GM23338 (cell line): ENCODE measurements at regions not wholly inside any gene's neighbourhood (a gene's known extent, or its start where the extent isn't known, plus 50 kb on each side); places are given as distances from the start of the nearest gene placed in this dataset.

Experiments used
- ATAC-seq: fragments of 200-7000 bp; cut with Tn5 transposase; 3 replicates; pipeline ENCODE4 v1.9.1; 2020
- DNase-seq: peaks from one replicate; pipeline ENCODE4 v3.0.0-alpha.2; 2015; ENCODE audit warnings: low spot score
- H2AFZ ChIP-seq: fragments of 200-600 bp; sonication (generic); 2 replicates; pipeline ENCODE4 v1.8.0; 2016; ENCODE audit warnings: antibody characterized with exemption, mild to moderate bottlenecking, moderate library complexity
- H3F3A ChIP-seq: fragments of 200-600 bp; sonication (generic); replicated peaks from 2 replicates; pipeline ENCODE4 v1.8.0; 2017; ENCODE audit warnings: antibody characterized with exemption, mixed run types, low read depth
- H3K27ac ChIP-seq: fragments of 200-600 bp; sonication (generic); 2 replicates; pipeline ENCODE4 v1.6.1; 2016; ENCODE audit warnings: low read depth
- H3K27me3 ChIP-seq: fragments of 200-600 bp; sonication (generic); 2 replicates; pipeline ENCODE4 v1.8.0; 2016; ENCODE audit warnings: mild to moderate bottlenecking, mixed run types, moderate library complexity; ENCODE audit not compliant: insufficient read depth
- H3K36me3 ChIP-seq: fragments of 200-600 bp; sonication (generic); 2 replicates; pipeline ENCODE4 v1.8.0; 2016; ENCODE audit warnings: mild to moderate bottlenecking; ENCODE audit not compliant: insufficient read depth
- H3K4me1 ChIP-seq: fragments of 200-600 bp; sonication (generic); 2 replicates; pipeline ENCODE4 v1.8.0; 2016; ENCODE audit warnings: mild to moderate bottlenecking, moderate library complexity; ENCODE audit not compliant: insufficient read depth
- H3K4me2 ChIP-seq: fragments of 200-600 bp; sonication (generic); 2 replicates; pipeline ENCODE4 v1.7.1; 2017; ENCODE audit warnings: mixed run types
- H3K4me3 ChIP-seq: fragments of 200-600 bp; sonication (generic); 2 replicates; pipeline ENCODE4 v1.6.1; 2016; ENCODE audit warnings: mixed run types
- H3K79me2 ChIP-seq: fragments of 200-600 bp; sonication (generic); replicated peaks from 2 replicates; pipeline ENCODE4 v1.8.0; 2017; ENCODE audit warnings: mild to moderate bottlenecking; ENCODE audit not compliant: insufficient read depth
- H3K9me2 ChIP-seq: fragments of 200-600 bp; sonication (generic); 2 replicates; pipeline ENCODE4 v1.8.0; 2017; ENCODE audit not compliant: insufficient read depth
- H4K20me1 ChIP-seq: fragments of 200-600 bp; sonication (generic); replicated peaks from 2 replicates; pipeline ENCODE4 v1.8.0; 2017; ENCODE audit warnings: mild to moderate bottlenecking; ENCODE audit not compliant: insufficient read depth
- H3K27ac Mint-ChIP-seq: 2 replicates; pipeline ENCODE4 v1.8.0; 2020; ENCODE audit warnings: inconsistent platforms, mild to moderate bottlenecking, moderate library complexity, mixed read lengths
- H3K27me3 Mint-ChIP-seq: 3 replicates; pipeline ENCODE4 v1.8.0; 2022; ENCODE audit warnings: low read depth, mild to moderate bottlenecking, moderate library complexity, mixed read lengths, inconsistent platforms; ENCODE audit not compliant: insufficient read depth, poor library complexity
- H3K36me3 Mint-ChIP-seq: 3 replicates; pipeline ENCODE4 v1.8.0; 2021; ENCODE audit warnings: low read depth, mild to moderate bottlenecking, inconsistent platforms, moderate library complexity, mixed read lengths
- H3K4me1 Mint-ChIP-seq: 3 replicates; pipeline ENCODE4 v1.8.0; 2020; ENCODE audit warnings: mild to moderate bottlenecking, inconsistent platforms, mixed read lengths
- H3K4me3 Mint-ChIP-seq: 3 replicates; pipeline ENCODE4 v1.8.0; 2021; ENCODE audit warnings: moderate library complexity, mild to moderate bottlenecking, inconsistent platforms, mixed read lengths
- H3K9me3 Mint-ChIP-seq: 3 replicates; pipeline ENCODE4 v1.8.0; 2020; ENCODE audit warnings: moderate library complexity, mild to moderate bottlenecking, inconsistent platforms, mixed read lengths
- EZH2 ChIP-seq: fragments of 200-600 bp; sonication (generic); IDR thresholded peaks from one replicate; pipeline ENCODE4 v1.8.0; 2017; ENCODE audit warnings: antibody characterized with exemption, mild to moderate bottlenecking, low read depth; ENCODE audit not compliant: unreplicated experiment
- EZH2phosphoT487 ChIP-seq: fragments of 200-600 bp; sonication (generic); IDR thresholded peaks from one replicate; pipeline ENCODE4 v1.8.1; 2018; ENCODE audit warnings: antibody characterized with exemption; ENCODE audit not compliant: unreplicated experiment
- JUNB ChIP-seq: IDR thresholded peaks from one replicate; pipeline ENCODE4 v1.6.1; 2016; ENCODE audit warnings: antibody characterized with exemption; ENCODE audit not compliant: unreplicated experiment
- POLR2AphosphoS5 ChIP-seq: IDR thresholded peaks from 2 replicates; pipeline ENCODE4 v1.6.1; 2016; ENCODE audit warnings: antibody characterized with exemption, low read depth
- REST ChIP-seq: IDR thresholded peaks from one replicate; pipeline ENCODE4 v1.6.1; 2018; ENCODE audit warnings: antibody characterized with exemption; ENCODE audit not compliant: unreplicated experiment
- ZNF114 ChIP-seq: fragments of 250-450 bp; sonication (Bioruptor Pico); IDR thresholded peaks from 2 replicates; pipeline ENCODE4 v1.5.0; 2020; ENCODE audit warnings: mild to moderate bottlenecking, moderate library complexity
- ZNF331 ChIP-seq: fragments of 250-450 bp; sonication (Bioruptor Pico); IDR thresholded peaks from 2 replicates; pipeline ENCODE4 v1.5.0; 2020; ENCODE audit warnings: low read depth, mild to moderate bottlenecking, moderate library complexity
- TF ChIP-seq, protein P1 (sequence below), 2 experiments: fragments of 200-600 bp in 1 of 2; sonication (generic) in 1 of 2; conservative IDR thresholded peaks; 2 replicates each; pipeline versions ENCODE4 v1.5.1 to v1.6.1; 2016 to 2017; ENCODE audit warnings: antibody characterized with exemption in 2 of 2, low read depth in 2 of 2, mild to moderate bottlenecking in 2 of 2, moderate library complexity in 1 of 2
- TF ChIP-seq, protein P2 (sequence below): IDR thresholded peaks from 2 replicates; pipeline ENCODE4 v1.6.1; 2016; ENCODE audit warnings: antibody characterized with exemption

GRCh38 chr2:193900292-193900691, 1705.6 kb upstream of the TMEFF2 start:
- no peak overlapping the region for H3K27ac ChIP-seq
- no peak for ATAC-seq
- Mint-ChIP-seq H3K4me3 (no peak overlapping the region), H3K27me3 (no peaks in the 10 kb centered on the region), H3K4me1 (no peaks in the 10 kb centered on the region), H3K27ac (no peak overlapping the region), H3K9me3 (peaks cover 5% of the 10 kb centered on the region; the same call in 1 of the 3 replicates), H3K36me3 (peaks cover 3% of the 10 kb centered on the region; the same call in 1 of the 3 replicates)
- TF ChIP-seq EZH2phosphoT487 (no peak), EZH2 (no peak), ZNF331 (no peak)
- TF ChIP-seq, protein P1, sequence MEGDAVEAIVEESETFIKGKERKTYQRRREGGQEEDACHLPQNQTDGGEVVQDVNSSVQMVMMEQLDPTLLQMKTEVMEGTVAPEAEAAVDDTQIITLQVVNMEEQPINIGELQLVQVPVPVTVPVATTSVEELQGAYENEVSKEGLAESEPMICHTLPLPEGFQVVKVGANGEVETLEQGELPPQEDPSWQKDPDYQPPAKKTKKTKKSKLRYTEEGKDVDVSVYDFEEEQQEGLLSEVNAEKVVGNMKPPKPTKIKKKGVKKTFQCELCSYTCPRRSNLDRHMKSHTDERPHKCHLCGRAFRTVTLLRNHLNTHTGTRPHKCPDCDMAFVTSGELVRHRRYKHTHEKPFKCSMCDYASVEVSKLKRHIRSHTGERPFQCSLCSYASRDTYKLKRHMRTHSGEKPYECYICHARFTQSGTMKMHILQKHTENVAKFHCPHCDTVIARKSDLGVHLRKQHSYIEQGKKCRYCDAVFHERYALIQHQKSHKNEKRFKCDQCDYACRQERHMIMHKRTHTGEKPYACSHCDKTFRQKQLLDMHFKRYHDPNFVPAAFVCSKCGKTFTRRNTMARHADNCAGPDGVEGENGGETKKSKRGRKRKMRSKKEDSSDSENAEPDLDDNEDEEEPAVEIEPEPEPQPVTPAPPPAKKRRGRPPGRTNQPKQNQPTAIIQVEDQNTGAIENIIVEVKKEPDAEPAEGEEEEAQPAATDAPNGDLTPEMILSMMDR (conservative IDR thresholded peaks at IDR 0.05; ENCODE audit: low read depth in 2 of 2) = no peak
- H3K79me2 ChIP-seq = no peaks in the 10 kb centered on the region
- no peaks in the 10 kb centered on the region for H3K4me1 ChIP-seq
- H3K27me3 ChIP-seq = no peaks in the 10 kb centered on the region
- DNase-seq = no peak
- H3K36me3 ChIP-seq = no peaks in the 10 kb centered on the region
- H3K4me3 ChIP-seq = no peak overlapping the region
- H3F3A ChIP-seq = no peaks in the 10 kb centered on the region
- H2AFZ ChIP-seq = no peak overlapping the region
- no peaks in the 10 kb centered on the region for H4K20me1 ChIP-seq
- H3K4me2 ChIP-seq = no peak overlapping the region
- H3K9me2 ChIP-seq = no peaks in the 10 kb centered on the region; the same call in 1 of the 2 replicates

DNA sequence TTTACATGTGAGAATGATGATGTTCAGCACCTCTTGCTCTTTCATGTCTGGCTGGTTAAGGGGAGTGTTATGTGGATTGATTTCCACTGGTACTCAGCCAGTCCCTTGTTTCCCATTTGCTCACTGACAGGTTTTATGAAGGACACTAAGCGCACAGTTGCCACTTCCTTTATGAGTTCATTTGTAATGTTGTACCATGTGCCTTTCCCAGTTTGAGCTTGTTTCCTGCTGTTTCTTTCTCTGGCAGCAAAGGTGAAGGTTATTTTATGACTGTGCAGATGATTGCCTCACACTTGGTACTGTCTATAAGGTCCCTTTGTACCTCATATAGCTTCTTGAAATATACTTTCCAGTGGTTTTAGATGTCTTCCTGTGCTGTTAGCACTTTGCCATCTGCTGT, 1700.5 kb upstream of the TMEFF2 start:
- no peaks in the 10 kb centered on the region for H3K79me2 ChIP-seq
- H3F3A ChIP-seq = no peaks in the 10 kb centered on the region
- H3K4me3 ChIP-seq = no peak overlapping the region
- Mint-ChIP-seq H3K4me3 (no peak overlapping the region), H3K27me3 (no peaks in the 10 kb centered on the region), H3K4me1 (no peaks in the 10 kb centered on the region), H3K9me3 (no peaks in the 10 kb centered on the region), H3K36me3 (no peaks in the 10 kb centered on the region), H3K27ac (no peak overlapping the region)
- DNase-seq (no peak), ATAC-seq (no peak)
- no peaks in the 10 kb centered on the region; the same call in 1 of the 2 replicates for H3K9me2 ChIP-seq
- H3K27me3 ChIP-seq = no peaks in the 10 kb centered on the region
- no peaks in the 10 kb centered on the region for H4K20me1 ChIP-seq
- no peak overlapping the region for H3K4me2 ChIP-seq
- no peak overlapping the region for H3K27ac ChIP-seq
- H3K4me1 ChIP-seq = no peaks in the 10 kb centered on the region
- H3K36me3 ChIP-seq = no peaks in the 10 kb centered on the region
- H2AFZ ChIP-seq = 0 out of 2 replicates have a peak overlapping the region, but pooled peaks have one; percentile 6
- no peak for TF ChIP-seq JUNB
- TF ChIP-seq ZNF114 (CRISPR knock-in tag) = no peak
- TF ChIP-seq POLR2AphosphoS5 = no peak
- TF ChIP-seq, protein P1 (conservative IDR thresholded peaks at IDR 0.05; ENCODE audit: low read depth in 2 of 2) = no peak
- no peak for TF ChIP-seq REST
- TF ChIP-seq, protein P2, sequence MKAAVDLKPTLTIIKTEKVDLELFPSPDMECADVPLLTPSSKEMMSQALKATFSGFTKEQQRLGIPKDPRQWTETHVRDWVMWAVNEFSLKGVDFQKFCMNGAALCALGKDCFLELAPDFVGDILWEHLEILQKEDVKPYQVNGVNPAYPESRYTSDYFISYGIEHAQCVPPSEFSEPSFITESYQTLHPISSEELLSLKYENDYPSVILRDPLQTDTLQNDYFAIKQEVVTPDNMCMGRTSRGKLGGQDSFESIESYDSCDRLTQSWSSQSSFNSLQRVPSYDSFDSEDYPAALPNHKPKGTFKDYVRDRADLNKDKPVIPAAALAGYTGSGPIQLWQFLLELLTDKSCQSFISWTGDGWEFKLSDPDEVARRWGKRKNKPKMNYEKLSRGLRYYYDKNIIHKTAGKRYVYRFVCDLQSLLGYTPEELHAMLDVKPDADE = no peak
- no peak for TF ChIP-seq ZNF331
